ENCODE measurements at regions not wholly inside any gene's neighbourhood (a gene's known extent, or its start where the extent isn't known, plus 50 kb on each side); places are given as distances from the start of the nearest gene placed in this dataset.
"Not testable (repeated sequence)": the region's sequence is repeated elsewhere in the genome, so short reads cannot be mapped to it uniquely, and the experiment has no call there.

GRCh38 chr13:76668141-76668540 lies 218.1 kb downstream of the KCTD12 start:
- DNase-seq (ENCODE audit: low spot score in 2 of 2): no peak
- in situ Hi-C loops (cut with MboI; ENCODE audit: low sequenced_read_pairs): no loop called here
- Histone ChIP-seq H3K4me3 (no peak overlapping the region), H3K9me3 (no peaks in the 10 kb centered on the region), H3K36me3 (replicated peaks) (no peaks in the 10 kb centered on the region), H3K27me3 (ENCODE audit: low read depth) (0 out of 2 replicates have a peak, but pooled peaks cover 2% of the 10 kb centered on the region), H3K4me1 (no peaks in the 10 kb centered on the region)

GRCh38 chr13:76667551-76667950 lies 218.7 kb downstream of the KCTD12 start:
- no peak for DNase-seq (ENCODE audit: low spot score in 2 of 2)
- H3K4me1 ChIP-seq: no peaks in the 10 kb centered on the region
- no peaks in the 10 kb centered on the region for H3K9me3 ChIP-seq
- H3K36me3 ChIP-seq (replicated peaks): no peaks in the 10 kb centered on the region
- no peak overlapping the region for H3K4me3 ChIP-seq
- in situ Hi-C loops (cut with MboI; ENCODE audit: low sequenced_read_pairs): no loop called here
- H3K27me3 ChIP-seq (ENCODE audit: low read depth): 0 out of 2 replicates have a peak, but pooled peaks cover 2% of the 10 kb centered on the region

- Histone ChIP-seq H3K4me1 (no peaks in the 10 kb centered on the region), H3K4me3 (no peak overlapping the region), H3K27me3 (ENCODE audit: low read depth) (no peaks in the 10 kb centered on the region), H3K9me3 (no peaks in the 10 kb centered on the region), H3K36me3 (replicated peaks) (no peaks in the 10 kb centered on the region)
- no peak for DNase-seq (ENCODE audit: low spot score in 2 of 2)
- in situ Hi-C loops (cut with MboI; ENCODE audit: low sequenced_read_pairs): no loop called here
These were observed 222.4 kb downstream of the KCTD12 start for GRCh38 chr13:76663592-76664335.

- in situ Hi-C loops (cut with MboI; ENCODE audit: low sequenced_read_pairs); DNase-seq (ENCODE audit: low spot score in 2 of 2); H3K9me3 ChIP-seq; H3K27me3 ChIP-seq (ENCODE audit: low read depth); H3K4me3 ChIP-seq; H3K36me3 ChIP-seq (replicated peaks); H3K4me1 ChIP-seq: not testable (repeated sequence)
These were observed 227.1 kb downstream of the KCTD12 start for GRCh38 chr13:76659074-76659473.

GRCh38 chr13:76656500-76656899 lies 229.7 kb downstream of the KCTD12 start:
- no peaks in the 10 kb centered on the region for H3K36me3 ChIP-seq (replicated peaks)
- H3K4me3 ChIP-seq: no peak overlapping the region
- in situ Hi-C loops (cut with MboI; ENCODE audit: low sequenced_read_pairs): no loop called here
- DNase-seq (ENCODE audit: low spot score in 2 of 2): no peak
- no peaks in the 10 kb centered on the region for H3K27me3 ChIP-seq (ENCODE audit: low read depth)
- no peaks in the 10 kb centered on the region for H3K9me3 ChIP-seq
- H3K4me1 ChIP-seq: no peaks in the 10 kb centered on the region

- H3K4me3 ChIP-seq: no peak overlapping the region
- in situ Hi-C loops (cut with MboI; ENCODE audit: low sequenced_read_pairs): no loop called here
- no peaks in the 10 kb centered on the region for H3K27me3 ChIP-seq (ENCODE audit: low read depth)
- H3K36me3 ChIP-seq (replicated peaks): no peaks in the 10 kb centered on the region
- H3K4me1 ChIP-seq: no peaks in the 10 kb centered on the region
- no peaks in the 10 kb centered on the region for H3K9me3 ChIP-seq
- DNase-seq (ENCODE audit: low spot score in 2 of 2): no peak
These were observed 230.1 kb downstream of the KCTD12 start for GRCh38 chr13:76656056-76656455.

- DNase-seq (ENCODE audit: low spot score in 2 of 2): no peak
- no peaks in the 10 kb centered on the region for H3K4me1 ChIP-seq
- H3K27me3 ChIP-seq (ENCODE audit: low read depth): no peaks in the 10 kb centered on the region
- no peak overlapping the region for H3K4me3 ChIP-seq
- no peaks in the 10 kb centered on the region for H3K36me3 ChIP-seq (replicated peaks)
- no peaks in the 10 kb centered on the region for H3K9me3 ChIP-seq
- in situ Hi-C loops (cut with MboI; ENCODE audit: low sequenced_read_pairs): no loop called here
These were observed 231.9 kb downstream of the KCTD12 start for GRCh38 chr13:76654263-76654662.

GRCh38 chr13:76651286-76651685 lies 234.9 kb downstream of the KCTD12 start:
- Histone ChIP-seq H3K9me3 (no peaks in the 10 kb centered on the region), H3K36me3 (replicated peaks) (no peaks in the 10 kb centered on the region)
- in situ Hi-C loops (cut with MboI; ENCODE audit: low sequenced_read_pairs): no loop called here

GRCh38 chr13:76647550-76647949 lies 238.7 kb downstream of the KCTD12 start:
- H3K4me1 ChIP-seq: no peaks in the 10 kb centered on the region
- no peak for DNase-seq (ENCODE audit: low spot score in 2 of 2)
- in situ Hi-C loops (cut with MboI; ENCODE audit: low sequenced_read_pairs): no loop called here

More at GRCh38 chr13:76651286-76651685, 234.9 kb downstream of the KCTD12 start:
- no peaks in the 10 kb centered on the region for H3K4me1 ChIP-seq
- no peak for DNase-seq (ENCODE audit: low spot score in 2 of 2)
- H3K4me3 ChIP-seq: no peak overlapping the region
- H3K27me3 ChIP-seq (ENCODE audit: low read depth): no peaks in the 10 kb centered on the region; the same call in 1 of the 2 replicates

GRCh38 chr13:76646946-76647345 lies 239.3 kb downstream of the KCTD12 start:
- no peaks in the 10 kb centered on the region for H3K4me1 ChIP-seq
- in situ Hi-C loops (cut with MboI; ENCODE audit: low sequenced_read_pairs): no loop called here
- DNase-seq (ENCODE audit: low spot score in 2 of 2): no peak
- H3K27me3 ChIP-seq (ENCODE audit: low read depth): peaks cover 2% of the 10 kb centered on the region; the same call in 1 of the 2 replicates
- no peaks in the 10 kb centered on the region for H3K9me3 ChIP-seq
- H3K36me3 ChIP-seq (replicated peaks): no peaks in the 10 kb centered on the region
- no peak overlapping the region for H3K4me3 ChIP-seq

More at GRCh38 chr13:76647550-76647949, 238.7 kb downstream of the KCTD12 start:
- Histone ChIP-seq H3K36me3 (replicated peaks) (no peaks in the 10 kb centered on the region), H3K9me3 (no peaks in the 10 kb centered on the region), H3K27me3 (ENCODE audit: low read depth) (peaks cover 2% of the 10 kb centered on the region; the same call in 1 of the 2 replicates), H3K4me3 (no peak overlapping the region)

- H3K27me3 ChIP-seq (ENCODE audit: low read depth): peaks cover 2% of the 10 kb centered on the region; the same call in 1 of the 2 replicates
- H3K4me3 ChIP-seq: no peak overlapping the region
- H3K9me3 ChIP-seq: no peaks in the 10 kb centered on the region
- no peaks in the 10 kb centered on the region for H3K4me1 ChIP-seq
- DNase-seq (ENCODE audit: low spot score in 2 of 2): no peak
- H3K36me3 ChIP-seq (replicated peaks): no peaks in the 10 kb centered on the region
- in situ Hi-C loops (cut with MboI; ENCODE audit: low sequenced_read_pairs): no loop called here
These were observed 240.6 kb downstream of the KCTD12 start for GRCh38 chr13:76645632-76646031.

- Histone ChIP-seq H3K36me3 (replicated peaks) (no peaks in the 10 kb centered on the region), H3K4me1 (no peaks in the 10 kb centered on the region), H3K27me3 (ENCODE audit: low read depth) (peaks cover 2% of the 10 kb centered on the region; the same call in 1 of the 2 replicates), H3K9me3 (no peaks in the 10 kb centered on the region), H3K4me3 (no peak overlapping the region)
- no peak for DNase-seq (ENCODE audit: low spot score in 2 of 2)
- in situ Hi-C loops (cut with MboI; ENCODE audit: low sequenced_read_pairs): no loop called here
These were observed 241.3 kb downstream of the KCTD12 start for GRCh38 chr13:76644906-76645305.

- peaks cover 2% of the 10 kb centered on the region; the same call in 1 of the 2 replicates for H3K27me3 ChIP-seq (ENCODE audit: low read depth)
- in situ Hi-C loops (cut with MboI; ENCODE audit: low sequenced_read_pairs): no loop called here
- no peak overlapping the region for H3K4me3 ChIP-seq
- DNase-seq (ENCODE audit: low spot score in 2 of 2): no peak
- H3K9me3 ChIP-seq: no peaks in the 10 kb centered on the region
- H3K4me1 ChIP-seq: no peaks in the 10 kb centered on the region
- no peaks in the 10 kb centered on the region for H3K36me3 ChIP-seq (replicated peaks)
These were observed 242.6 kb downstream of the KCTD12 start for GRCh38 chr13:76643596-76643995.

- 0 out of 2 replicates have a peak, but pooled peaks cover 2% of the 10 kb centered on the region for H3K27me3 ChIP-seq (ENCODE audit: low read depth)
- DNase-seq (ENCODE audit: low spot score in 2 of 2): no peak
- no peaks in the 10 kb centered on the region for H3K9me3 ChIP-seq
- no peaks in the 10 kb centered on the region for H3K36me3 ChIP-seq (replicated peaks)
- in situ Hi-C loops (cut with MboI; ENCODE audit: low sequenced_read_pairs): no loop called here
- no peak overlapping the region for H3K4me3 ChIP-seq
- no peaks in the 10 kb centered on the region for H3K4me1 ChIP-seq
These were observed 245.1 kb downstream of the KCTD12 start for GRCh38 chr13:76641056-76641455.

Measured in HAP-1 (cell line).